Duodenal mucosa (tissue), 2 donors: ENCODE measurements at regions not wholly inside any gene's neighbourhood (a gene's known extent, or its start where the extent isn't known, plus 50 kb on each side); places are given as distances from the start of the nearest gene placed in this dataset.
"Not testable (repeated sequence)": the region's sequence is repeated elsewhere in the genome, so short reads cannot be mapped to it uniquely, and the experiment has no call there.

Experiments used
- H3K27ac ChIP-seq: one replicate; pipeline ENCODE4 v1.7.0; 2013; ENCODE audit warnings: low read depth, low read length
- H3K27me3 ChIP-seq, 2 donors: one replicate each; pipeline ENCODE4 v1.7.0; 2013; ENCODE audit warnings: low read length in 2 of 2, control low read depth in 1 of 2; ENCODE audit not compliant: insufficient read depth in 2 of 2, control insufficient read depth in 1 of 2
- H3K36me3 ChIP-seq, 2 donors: one replicate each; pipeline ENCODE4 v1.7.0; 2013; ENCODE audit warnings: low read length in 2 of 2, control low read depth in 1 of 2; ENCODE audit not compliant: insufficient read depth in 2 of 2, control insufficient read depth in 1 of 2
- H3K4me1 ChIP-seq, 2 donors: one replicate each; pipeline ENCODE4 v1.7.0; 2013; ENCODE audit warnings: low read length in 2 of 2, control low read depth in 1 of 2; ENCODE audit not compliant: insufficient read depth in 2 of 2, control insufficient read depth in 1 of 2
- H3K4me3 ChIP-seq, 2 donors: one replicate each; pipeline ENCODE4 v1.7.0; 2013; ENCODE audit warnings: low read length in 2 of 2, low read depth in 1 of 2
- H3K9ac ChIP-seq, 2 donors: one replicate each; pipeline ENCODE4 v1.7.0; 2013; ENCODE audit warnings: low read length in 2 of 2, low read depth in 1 of 2
- H3K9me3 ChIP-seq, 2 donors: one replicate each; pipeline ENCODE4 v1.7.0; 2013; ENCODE audit warnings: low read length in 2 of 2, control low read depth in 1 of 2; ENCODE audit not compliant: control insufficient read depth in 1 of 2

- Histone ChIP-seq H3K27me3 (no peaks in the 10 kb centered on the region), H3K4me3 (no peak overlapping the region), H3K9ac (no peak overlapping the region), H3K27ac (no peak overlapping the region), H3K36me3 (no peaks in the 10 kb centered on the region), H3K4me1 (no peaks in the 10 kb centered on the region), H3K9me3 (peaks cover 0 to 6% of the 10 kb centered on the region in 2 donors)
Measured at GRCh38 chr18:41642756-41643155, 312.3 kb upstream of the PIK3C3 start.

- H3K4me1 ChIP-seq, result no peaks in the 10 kb centered on the region
- H3K36me3 ChIP-seq, result no peaks in the 10 kb centered on the region
- no peak overlapping the region for H3K9ac ChIP-seq
- H3K9me3 ChIP-seq, result no peaks in the 10 kb centered on the region
- H3K27me3 ChIP-seq, result no peaks in the 10 kb centered on the region
- H3K4me3 ChIP-seq, result no peak overlapping the region
- no peak overlapping the region for H3K27ac ChIP-seq
Measured at GRCh38 chr18:41639218-41639617, 315.8 kb upstream of the PIK3C3 start.

- H3K4me3 ChIP-seq, H3K9me3 ChIP-seq, H3K27ac ChIP-seq, H3K4me1 ChIP-seq, H3K9ac ChIP-seq, H3K27me3 ChIP-seq, H3K36me3 ChIP-seq: not testable (repeated sequence)
Measured at GRCh38 chr18:41631723-41632285, 323.2 kb upstream of the PIK3C3 start.

- H3K4me1 ChIP-seq, result no peaks in the 10 kb centered on the region
- peaks cover 0 to 6% of the 10 kb centered on the region in 2 donors for H3K9me3 ChIP-seq
- no peak overlapping the region for H3K9ac ChIP-seq
- no peak overlapping the region for H3K4me3 ChIP-seq
- no peaks in the 10 kb centered on the region for H3K27me3 ChIP-seq
- H3K27ac ChIP-seq, result no peak overlapping the region
- no peaks in the 10 kb centered on the region for H3K36me3 ChIP-seq
Measured at GRCh38 chr18:41630232-41630886, 324.7 kb upstream of the PIK3C3 start.

GRCh38 chr18:41624460-41624859 lies 330.6 kb upstream of the PIK3C3 start:
- Histone ChIP-seq H3K9me3 (no peaks in the 10 kb centered on the region), H3K9ac (no peak overlapping the region), H3K36me3 (no peaks in the 10 kb centered on the region), H3K27ac (no peak overlapping the region), H3K27me3 (no peaks in the 10 kb centered on the region), H3K4me3 (no peak overlapping the region), H3K4me1 (no peaks in the 10 kb centered on the region)

- no peak overlapping the region for H3K4me3 ChIP-seq
- no peaks in the 10 kb centered on the region for H3K36me3 ChIP-seq
- no peak overlapping the region for H3K27ac ChIP-seq
- H3K9ac ChIP-seq, result no peak overlapping the region
- H3K4me1 ChIP-seq, result no peaks in the 10 kb centered on the region
- no peaks in the 10 kb centered on the region for H3K9me3 ChIP-seq
- H3K27me3 ChIP-seq, result no peaks in the 10 kb centered on the region
Measured at GRCh38 chr18:41621177-41621576, 333.9 kb upstream of the PIK3C3 start.

- Histone ChIP-seq H3K9ac (no peak overlapping the region), H3K4me3 (no peak overlapping the region), H3K36me3 (no peaks in the 10 kb centered on the region), H3K4me1 (no peaks in the 10 kb centered on the region), H3K27ac (no peak overlapping the region), H3K9me3 (peaks cover 0 to 4% of the 10 kb centered on the region in 2 donors), H3K27me3 (no peaks in the 10 kb centered on the region)
Measured at GRCh38 chr18:41618147-41618546, 336.9 kb upstream of the PIK3C3 start.

GRCh38 chr18:41617647-41618046 lies 337.4 kb upstream of the PIK3C3 start:
- no peaks in the 10 kb centered on the region for H3K4me1 ChIP-seq
- H3K9ac ChIP-seq, result no peak overlapping the region
- H3K4me3 ChIP-seq, result no peak overlapping the region
- H3K27me3 ChIP-seq, result no peaks in the 10 kb centered on the region
- H3K36me3 ChIP-seq, result no peaks in the 10 kb centered on the region
- H3K9me3 ChIP-seq, result peaks cover 0 to 4% of the 10 kb centered on the region in 2 donors
- no peak overlapping the region for H3K27ac ChIP-seq

- no peak overlapping the region for H3K9ac ChIP-seq
- no peak overlapping the region for H3K27ac ChIP-seq
- no peaks in the 10 kb centered on the region for H3K27me3 ChIP-seq
- H3K36me3 ChIP-seq, result no peaks in the 10 kb centered on the region
- no peak overlapping the region for H3K4me3 ChIP-seq
- no peaks in the 10 kb centered on the region for H3K4me1 ChIP-seq
- H3K9me3 ChIP-seq, result peaks cover 9 to 14% of the 10 kb centered on the region in 2 donors
Measured at GRCh38 chr18:41613003-41613609, 341.9 kb upstream of the PIK3C3 start.

- Histone ChIP-seq H3K27me3 (no peaks in the 10 kb centered on the region), H3K9me3 (peaks cover 2 to 10% of the 10 kb centered on the region in 2 donors), H3K36me3 (no peaks in the 10 kb centered on the region), H3K27ac (no peak overlapping the region), H3K9ac (no peak overlapping the region), H3K4me3 (no peak overlapping the region), H3K4me1 (no peaks in the 10 kb centered on the region)
Measured at GRCh38 chr18:41604964-41605363, 350.1 kb upstream of the PIK3C3 start.
